HepG2 (cell line): ENCODE measurements at regions not wholly inside any gene's neighbourhood (a gene's known extent, or its start where the extent isn't known, plus 50 kb on each side); places are given as distances from the start of the nearest gene placed in this dataset.
A peak's percentile ranks its signal among the peaks of the same experiment; 100 is the strongest.

Experiments
- CEBPG ChIP-seq: IDR thresholded peaks from 2 replicates; pipeline ENCODE4 v1.6.1; 2016
- FLYWCH1 ChIP-seq: sonication (generic); formaldehyde crosslinking; IDR thresholded peaks from 2 replicates; pipeline ENCODE4 v1.8.1; 2023; ENCODE audit warnings: mild to moderate bottlenecking, missing genetic modification reagents
- FOXA1 ChIP-seq, 2 experiments: fragments of 450-650 bp in 1 of 2; sonication (generic) in 1 of 2; formaldehyde crosslinking in 1 of 2; IDR thresholded peaks; 2 replicates each; pipeline versions ENCODE4 v1.4.0 to v1.6.1; 2016 to 2020; ENCODE audit warnings: missing genetic modification reagents in 1 of 2
- HNRNPUL1 ChIP-seq: fragments of 200-400 bp; formaldehyde crosslinking; IDR thresholded peaks from 2 replicates; pipeline ENCODE4 v1.6.1; 2017; ENCODE audit warnings: low read depth, mild to moderate bottlenecking, low read length, moderate library complexity
- IKZF4 ChIP-seq: sonication (generic); formaldehyde crosslinking; IDR thresholded peaks from 2 replicates; pipeline ENCODE4 v1.5.1; 2020; ENCODE audit warnings: borderline replicate concordance, mild to moderate bottlenecking, low read depth, missing genetic modification reagents; ENCODE audit errors: not compliant biosample characterization
- KDM5B ChIP-seq: sonication (generic); formaldehyde crosslinking; IDR thresholded peaks from 2 replicates; pipeline ENCODE4 v1.4.0; 2020; ENCODE audit warnings: missing genetic modification reagents, mild to moderate bottlenecking, borderline replicate concordance
- MTF1 ChIP-seq: sonication (generic); formaldehyde crosslinking; IDR thresholded peaks from 2 replicates; pipeline ENCODE4 v1.5.0; 2020; ENCODE audit warnings: missing genetic modification reagents
- NCOR1 ChIP-seq: fragments of 200-600 bp; sonication (generic); IDR thresholded peaks from 2 replicates; pipeline ENCODE4 v1.7.0; 2017; ENCODE audit warnings: antibody characterized with exemption, low read length, borderline replicate concordance
- RNF2 ChIP-seq: fragments of 450-650 bp; conservative IDR thresholded peaks from 2 replicates; pipeline ENCODE4 v1.6.1; 2016; ENCODE audit warnings: low read depth
- SIX1 ChIP-seq: sonication (generic); formaldehyde crosslinking; IDR thresholded peaks from 2 replicates; pipeline ENCODE4 v1.4.0; 2020; ENCODE audit warnings: missing genetic modification reagents, borderline replicate concordance
- SRF ChIP-seq: IDR thresholded peaks from 2 replicates; pipeline ENCODE4 v1.6.1; 2011; ENCODE audit warnings: mild to moderate bottlenecking, low read depth, low read length, moderate library complexity
- ZNF564 ChIP-seq: sonication (generic); formaldehyde crosslinking; IDR thresholded peaks from 2 replicates; pipeline ENCODE4 v1.8.1; 2023; ENCODE audit warnings: mild to moderate bottlenecking, missing genetic modification reagents
- ZNF747 ChIP-seq: sonication (generic); formaldehyde crosslinking; IDR thresholded peaks from 2 replicates; pipeline ENCODE4 v1.8.1; 2023; ENCODE audit warnings: missing genetic modification reagents, mild to moderate bottlenecking, borderline replicate concordance
- ZNF780A ChIP-seq: sonication (generic); formaldehyde crosslinking; IDR thresholded peaks from 2 replicates; pipeline ENCODE4 v1.8.0; 2022; ENCODE audit warnings: mild to moderate bottlenecking, missing genetic modification reagents, moderate library complexity
- ZSCAN30 ChIP-seq: sonication (generic); formaldehyde crosslinking; IDR thresholded peaks from 2 replicates; pipeline ENCODE4 v1.5.0; 2020; ENCODE audit warnings: mild to moderate bottlenecking, missing genetic modification reagents
- ZZZ3 ChIP-seq: sonication (generic); formaldehyde crosslinking; IDR thresholded peaks from 2 replicates; pipeline ENCODE4 v1.4.0; 2020; ENCODE audit warnings: missing genetic modification reagents, mild to moderate bottlenecking, borderline replicate concordance
- TF ChIP-seq, protein P1 (sequence below): sonication (generic); formaldehyde crosslinking; IDR thresholded peaks from 2 replicates; pipeline ENCODE4 v1.4.0; 2020; ENCODE audit warnings: missing genetic modification reagents
- TF ChIP-seq, protein P2 (sequence below), 2 experiments: sonication (generic) in 1 of 2; formaldehyde crosslinking in 1 of 2; IDR thresholded peaks; 2 replicates each; pipeline versions ENCODE4 v1.6.1 to v1.9.0; 2014 to 2022; ENCODE audit warnings: antibody characterized with exemption in 1 of 2, borderline replicate concordance in 1 of 2, inconsistent platforms in 1 of 2, low read depth in 1 of 2, missing genetic modification reagents in 1 of 2
- TF ChIP-seq, protein P3 (sequence below): sonication (generic); formaldehyde crosslinking; IDR thresholded peaks from 2 replicates; pipeline ENCODE4 v1.5.0; 2020; ENCODE audit warnings: missing genetic modification reagents, mild to moderate bottlenecking, borderline replicate concordance
- TF ChIP-seq, protein P4 (sequence below): sonication (generic); formaldehyde crosslinking; IDR thresholded peaks from 2 replicates; pipeline ENCODE4 v1.5.0; 2020; ENCODE audit warnings: missing genetic modification reagents

DNA sequence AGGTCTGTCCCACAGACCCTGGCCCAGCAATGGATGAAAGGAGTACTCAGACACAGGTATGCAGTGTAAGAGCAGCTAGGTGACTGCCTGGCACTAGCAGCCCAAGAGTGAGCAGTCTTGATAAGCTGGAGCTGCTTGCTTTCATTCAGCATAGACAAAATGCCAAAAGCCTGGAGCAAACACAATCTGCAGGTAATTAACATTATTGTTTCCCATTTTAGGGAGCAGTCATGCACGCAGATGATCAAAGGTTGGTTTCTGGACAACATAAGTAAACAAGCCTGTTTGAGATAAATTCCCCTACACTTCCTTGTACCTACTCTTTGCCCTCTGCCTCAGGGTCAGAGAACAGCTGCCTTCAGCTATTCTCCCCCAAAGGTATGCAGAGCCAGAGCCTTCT is 73.7 kb upstream of the MSTN start (continued):
- TF ChIP-seq, protein P1, sequence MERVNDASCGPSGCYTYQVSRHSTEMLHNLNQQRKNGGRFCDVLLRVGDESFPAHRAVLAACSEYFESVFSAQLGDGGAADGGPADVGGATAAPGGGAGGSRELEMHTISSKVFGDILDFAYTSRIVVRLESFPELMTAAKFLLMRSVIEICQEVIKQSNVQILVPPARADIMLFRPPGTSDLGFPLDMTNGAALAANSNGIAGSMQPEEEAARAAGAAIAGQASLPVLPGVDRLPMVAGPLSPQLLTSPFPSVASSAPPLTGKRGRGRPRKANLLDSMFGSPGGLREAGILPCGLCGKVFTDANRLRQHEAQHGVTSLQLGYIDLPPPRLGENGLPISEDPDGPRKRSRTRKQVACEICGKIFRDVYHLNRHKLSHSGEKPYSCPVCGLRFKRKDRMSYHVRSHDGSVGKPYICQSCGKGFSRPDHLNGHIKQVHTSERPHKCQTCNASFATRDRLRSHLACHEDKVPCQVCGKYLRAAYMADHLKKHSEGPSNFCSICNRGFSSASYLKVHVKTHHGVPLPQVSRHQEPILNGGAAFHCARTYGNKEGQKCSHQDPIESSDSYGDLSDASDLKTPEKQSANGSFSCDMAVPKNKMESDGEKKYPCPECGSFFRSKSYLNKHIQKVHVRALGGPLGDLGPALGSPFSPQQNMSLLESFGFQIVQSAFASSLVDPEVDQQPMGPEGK (CRISPR knock-in tag): no peak
- no peak for TF ChIP-seq ZSCAN30 (CRISPR knock-in tag)
- TF ChIP-seq, protein P2, sequence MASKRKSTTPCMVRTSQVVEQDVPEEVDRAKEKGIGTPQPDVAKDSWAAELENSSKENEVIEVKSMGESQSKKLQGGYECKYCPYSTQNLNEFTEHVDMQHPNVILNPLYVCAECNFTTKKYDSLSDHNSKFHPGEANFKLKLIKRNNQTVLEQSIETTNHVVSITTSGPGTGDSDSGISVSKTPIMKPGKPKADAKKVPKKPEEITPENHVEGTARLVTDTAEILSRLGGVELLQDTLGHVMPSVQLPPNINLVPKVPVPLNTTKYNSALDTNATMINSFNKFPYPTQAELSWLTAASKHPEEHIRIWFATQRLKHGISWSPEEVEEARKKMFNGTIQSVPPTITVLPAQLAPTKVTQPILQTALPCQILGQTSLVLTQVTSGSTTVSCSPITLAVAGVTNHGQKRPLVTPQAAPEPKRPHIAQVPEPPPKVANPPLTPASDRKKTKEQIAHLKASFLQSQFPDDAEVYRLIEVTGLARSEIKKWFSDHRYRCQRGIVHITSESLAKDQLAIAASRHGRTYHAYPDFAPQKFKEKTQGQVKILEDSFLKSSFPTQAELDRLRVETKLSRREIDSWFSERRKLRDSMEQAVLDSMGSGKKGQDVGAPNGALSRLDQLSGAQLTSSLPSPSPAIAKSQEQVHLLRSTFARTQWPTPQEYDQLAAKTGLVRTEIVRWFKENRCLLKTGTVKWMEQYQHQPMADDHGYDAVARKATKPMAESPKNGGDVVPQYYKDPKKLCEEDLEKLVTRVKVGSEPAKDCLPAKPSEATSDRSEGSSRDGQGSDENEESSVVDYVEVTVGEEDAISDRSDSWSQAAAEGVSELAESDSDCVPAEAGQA (IDR thresholded peaks at IDR 0.05; ENCODE audit: low read depth): no peak
- TF ChIP-seq, protein P2 (CRISPR knock-in tag; IDR thresholded peaks at IDR 0.05; ENCODE audit: borderline replicate concordance): no peak
- TF ChIP-seq KDM5B (CRISPR knock-in tag): no peak
- TF ChIP-seq SRF: peak; percentile 89
- no peak for TF ChIP-seq ZNF747 (CRISPR knock-in tag)
- no peak for TF ChIP-seq ZZZ3
- TF ChIP-seq ZNF780A (CRISPR knock-in tag): no peak
- no peak for TF ChIP-seq HNRNPUL1
- no peak for TF ChIP-seq SIX1
- TF ChIP-seq, protein P3, sequence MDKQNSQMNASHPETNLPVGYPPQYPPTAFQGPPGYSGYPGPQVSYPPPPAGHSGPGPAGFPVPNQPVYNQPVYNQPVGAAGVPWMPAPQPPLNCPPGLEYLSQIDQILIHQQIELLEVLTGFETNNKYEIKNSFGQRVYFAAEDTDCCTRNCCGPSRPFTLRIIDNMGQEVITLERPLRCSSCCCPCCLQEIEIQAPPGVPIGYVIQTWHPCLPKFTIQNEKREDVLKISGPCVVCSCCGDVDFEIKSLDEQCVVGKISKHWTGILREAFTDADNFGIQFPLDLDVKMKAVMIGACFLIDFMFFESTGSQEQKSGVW (CRISPR knock-in tag): no peak
- peak; percentile 74; the same call in 1 of the 2 replicates for TF ChIP-seq NCOR1
- no peak for TF ChIP-seq RNF2
- no peak for TF ChIP-seq MTF1
- TF ChIP-seq, protein P4, sequence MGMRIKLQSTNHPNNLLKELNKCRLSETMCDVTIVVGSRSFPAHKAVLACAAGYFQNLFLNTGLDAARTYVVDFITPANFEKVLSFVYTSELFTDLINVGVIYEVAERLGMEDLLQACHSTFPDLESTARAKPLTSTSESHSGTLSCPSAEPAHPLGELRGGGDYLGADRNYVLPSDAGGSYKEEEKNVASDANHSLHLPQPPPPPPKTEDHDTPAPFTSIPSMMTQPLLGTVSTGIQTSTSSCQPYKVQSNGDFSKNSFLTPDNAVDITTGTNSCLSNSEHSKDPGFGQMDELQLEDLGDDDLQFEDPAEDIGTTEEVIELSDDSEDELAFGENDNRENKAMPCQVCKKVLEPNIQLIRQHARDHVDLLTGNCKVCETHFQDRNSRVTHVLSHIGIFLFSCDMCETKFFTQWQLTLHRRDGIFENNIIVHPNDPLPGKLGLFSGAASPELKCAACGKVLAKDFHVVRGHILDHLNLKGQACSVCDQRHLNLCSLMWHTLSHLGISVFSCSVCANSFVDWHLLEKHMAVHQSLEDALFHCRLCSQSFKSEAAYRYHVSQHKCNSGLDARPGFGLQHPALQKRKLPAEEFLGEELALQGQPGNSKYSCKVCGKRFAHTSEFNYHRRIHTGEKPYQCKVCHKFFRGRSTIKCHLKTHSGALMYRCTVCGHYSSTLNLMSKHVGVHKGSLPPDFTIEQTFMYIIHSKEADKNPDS (CRISPR knock-in tag): no peak
- TF ChIP-seq CEBPG (CRISPR knock-in tag): 0 out of 2 replicates have a peak, but pooled peaks have one; percentile 5
- no peak for TF ChIP-seq FLYWCH1 (CRISPR knock-in tag)
- no peak for TF ChIP-seq ZNF564 (CRISPR knock-in tag)
- peak; percentile 63; the same call in 1 of the 2 replicates for TF ChIP-seq FOXA1 (IDR thresholded peaks at IDR 0.05)
- TF ChIP-seq FOXA1 (CRISPR knock-in tag; IDR thresholded peaks at IDR 0.05): peak; percentile 76
- no peak for TF ChIP-seq IKZF4 (CRISPR knock-in tag)
